ENCODE measurements at regions not wholly inside any gene's neighbourhood (a gene's known extent, or its start where the extent isn't known, plus 50 kb on each side); places are given as distances from the start of the nearest gene placed in this dataset.
"Not testable (repeated sequence)": the region's sequence is repeated elsewhere in the genome, so short reads cannot be mapped to it uniquely, and the experiment has no call there.

DNA sequence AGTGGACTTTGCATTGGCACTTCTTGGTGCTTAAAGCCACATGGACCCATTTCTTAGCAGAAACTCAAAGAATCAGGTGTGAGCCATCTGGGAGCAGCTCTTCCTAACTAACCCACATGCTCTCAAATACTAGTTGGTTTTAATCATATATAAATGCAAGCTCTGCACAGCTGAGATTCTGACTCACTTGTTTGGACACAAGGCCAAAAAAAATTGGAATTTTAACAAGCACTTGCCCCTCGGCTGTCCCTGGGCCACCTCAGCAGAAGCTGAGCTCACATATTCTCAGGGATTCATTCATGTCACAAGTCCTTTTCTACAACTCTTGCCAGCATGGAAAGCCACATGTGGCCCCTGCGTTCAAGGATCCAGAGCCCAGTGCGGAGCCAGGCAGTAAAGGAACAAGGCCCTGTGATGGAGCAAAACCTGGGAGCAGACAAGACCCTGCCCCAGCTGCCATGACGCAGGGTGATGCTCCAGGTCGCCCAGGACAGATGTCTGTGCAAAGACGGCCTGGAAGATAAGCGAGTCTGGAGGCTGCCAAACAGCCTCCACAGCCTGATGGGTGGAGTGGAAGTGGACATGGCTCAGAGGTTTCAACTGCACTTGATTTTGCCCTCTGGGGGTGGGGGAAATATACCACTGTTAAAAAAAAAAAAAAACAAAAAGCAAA is 266.5 kb downstream of the EIPR1 start:
- Mint-ChIP-seq H3K9me3 (peaks cover 12% of the 10 kb centered on the region), H3K27ac (no peak overlapping the region), H3K36me3 (ENCODE audit: low read depth) (no peaks in the 10 kb centered on the region), H3K4me1 (no peaks in the 10 kb centered on the region), H3K4me3 (no peak overlapping the region), H3K27me3 (no peaks in the 10 kb centered on the region)
- no peak for DNase-seq
- ChIA-PET POLR2A (no interaction called here), CTCF (no interaction called here)

DNA sequence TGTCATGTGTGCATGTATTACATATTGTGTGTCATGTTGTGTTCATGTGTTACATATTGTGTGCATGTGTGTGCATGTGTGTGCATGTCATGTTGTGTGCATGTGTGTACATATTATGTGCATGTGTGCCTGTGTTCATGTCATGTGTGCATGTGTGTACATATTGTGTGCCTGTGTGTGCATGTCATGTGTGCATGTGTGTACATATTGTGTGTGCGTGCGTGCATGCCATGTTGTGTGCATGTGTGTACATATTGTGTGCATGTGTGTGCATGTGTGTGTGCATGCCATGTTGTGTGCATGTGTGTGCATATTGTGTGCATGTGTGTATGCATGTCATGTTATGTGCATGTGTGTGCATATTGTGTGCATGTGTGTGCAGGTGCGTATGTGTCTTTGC is 267.1 kb downstream of the EIPR1 start:
- POLR2A ChIA-PET, result no interaction called here
- no peaks in the 10 kb centered on the region for H3K4me1 Mint-ChIP-seq
- H3K4me3 Mint-ChIP-seq, result no peak overlapping the region
- DNase-seq, result no peak
- H3K9me3 Mint-ChIP-seq, result peaks cover 12% of the 10 kb centered on the region
- H3K27ac Mint-ChIP-seq, result no peak overlapping the region
- no peaks in the 10 kb centered on the region for H3K27me3 Mint-ChIP-seq
- no peaks in the 10 kb centered on the region for H3K36me3 Mint-ChIP-seq (ENCODE audit: low read depth)
- CTCF ChIA-PET, result no interaction called here

DNA sequence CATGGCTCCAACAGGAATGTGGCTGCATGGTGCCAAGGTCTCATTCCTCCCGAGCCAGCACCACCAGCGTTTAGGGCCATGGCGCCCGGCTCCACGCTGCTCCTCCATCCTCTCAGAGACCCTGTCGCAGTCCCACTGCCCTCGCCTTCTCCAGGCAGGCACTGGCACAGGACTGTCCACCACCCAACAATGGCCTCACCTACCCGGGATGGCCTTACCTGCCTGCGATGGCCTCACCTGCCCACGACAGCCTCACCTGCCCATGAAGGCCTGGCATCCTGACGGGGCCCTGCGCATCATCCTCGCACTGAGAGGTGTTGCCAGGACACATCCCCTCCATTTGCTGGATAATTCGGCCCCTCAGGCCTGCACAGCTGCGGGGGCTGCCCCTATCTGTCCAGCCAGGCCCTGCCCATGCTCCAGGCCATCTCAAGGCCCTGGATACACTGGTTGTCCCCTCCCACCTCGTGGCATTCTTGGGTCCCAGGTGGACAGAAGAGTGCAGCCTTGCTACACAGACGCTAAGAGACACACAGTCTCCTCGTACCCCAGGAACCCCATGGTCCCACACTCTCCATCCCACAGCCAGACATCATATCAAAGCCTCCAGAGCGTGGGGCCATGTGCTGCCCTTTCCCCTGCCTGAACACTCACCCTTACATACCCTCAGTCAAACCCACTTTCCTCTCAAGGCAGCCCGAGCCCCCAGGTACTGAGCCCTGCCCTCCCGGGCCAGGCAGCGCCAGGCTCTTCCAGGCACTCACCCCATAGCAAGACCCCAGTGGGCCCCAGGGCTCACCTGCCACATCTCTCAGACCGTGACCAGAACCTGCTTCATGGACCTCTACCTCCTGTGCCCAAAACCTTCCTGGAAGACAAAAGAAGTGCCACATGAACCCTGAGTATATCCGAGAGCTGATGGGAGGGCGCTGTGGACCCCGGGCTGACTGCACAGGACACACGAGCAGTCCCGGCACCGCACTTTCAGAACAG is 268.6 kb downstream of the EIPR1 start:
- H3K36me3 Mint-ChIP-seq (ENCODE audit: low read depth), result no peaks in the 10 kb centered on the region
- POLR2A ChIA-PET, result no interaction called here
- no peak overlapping the region for H3K4me3 Mint-ChIP-seq
- H3K27me3 Mint-ChIP-seq, result no peaks in the 10 kb centered on the region
- peak overlapping the region; percentile 38 for H3K27ac Mint-ChIP-seq
- peaks cover 12% of the 10 kb centered on the region for H3K9me3 Mint-ChIP-seq
- DNase-seq, result no peak
- CTCF ChIA-PET, result no interaction called here
- no peaks in the 10 kb centered on the region for H3K4me1 Mint-ChIP-seq

DNA sequence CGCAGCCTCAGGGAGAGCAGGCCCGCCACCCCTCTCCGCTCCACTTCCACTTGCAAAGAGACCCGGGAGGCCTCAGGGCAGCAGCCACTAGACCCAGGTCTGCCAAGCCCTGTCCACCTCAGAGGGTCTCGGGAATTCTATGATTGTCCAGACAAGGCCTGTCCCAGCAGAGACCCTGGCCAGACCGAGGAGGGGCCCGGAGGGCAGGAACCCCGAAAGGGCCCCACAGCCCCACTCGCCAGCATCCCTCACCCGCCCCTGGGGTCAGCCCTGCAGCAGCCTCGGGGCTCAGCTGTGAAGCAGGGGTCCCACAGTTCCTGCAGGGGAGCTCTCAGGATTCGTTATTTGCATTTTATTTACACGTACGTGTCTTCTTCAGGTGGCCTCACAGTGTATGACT is 269.5 kb downstream of the EIPR1 start:
- no peak overlapping the region for H3K4me3 Mint-ChIP-seq
- peaks cover 12% of the 10 kb centered on the region for H3K9me3 Mint-ChIP-seq
- H3K4me1 Mint-ChIP-seq, result no peaks in the 10 kb centered on the region
- CTCF ChIA-PET, result no interaction called here
- H3K36me3 Mint-ChIP-seq (ENCODE audit: low read depth), result no peaks in the 10 kb centered on the region
- H3K27ac Mint-ChIP-seq, result no peak overlapping the region
- H3K27me3 Mint-ChIP-seq, result peaks cover 3% of the 10 kb centered on the region
- POLR2A ChIA-PET, result no interaction called here
- DNase-seq, result no peak

DNA sequence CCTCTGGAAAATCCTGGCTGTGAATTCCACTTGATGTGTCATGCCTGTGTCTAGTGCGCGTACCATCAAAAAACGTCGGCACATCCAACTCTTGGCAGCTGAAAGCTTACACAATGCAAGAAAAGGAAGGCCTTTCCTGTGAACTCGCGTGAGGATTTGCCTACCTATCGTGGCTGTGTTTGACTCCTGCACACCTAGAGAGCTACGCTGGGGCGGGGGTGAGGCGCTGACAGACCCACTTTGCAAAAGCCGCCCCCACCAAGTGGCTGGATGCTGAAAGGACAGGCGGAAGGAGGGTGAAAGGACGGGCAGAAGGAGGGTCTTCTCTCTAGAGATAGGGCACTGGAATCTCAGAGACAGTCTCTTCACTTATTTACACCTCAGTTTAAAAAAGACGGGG is 270.1 kb downstream of the EIPR1 start:
- Mint-ChIP-seq H3K36me3 (ENCODE audit: low read depth) (no peaks in the 10 kb centered on the region), H3K9me3 (peaks cover 12% of the 10 kb centered on the region), H3K4me3 (no peak overlapping the region), H3K27me3 (peaks cover 3% of the 10 kb centered on the region), H3K27ac (no peak overlapping the region), H3K4me1 (no peaks in the 10 kb centered on the region)
- no peak for DNase-seq
- CTCF ChIA-PET, result no interaction called here
- POLR2A ChIA-PET, result no interaction called here

DNA sequence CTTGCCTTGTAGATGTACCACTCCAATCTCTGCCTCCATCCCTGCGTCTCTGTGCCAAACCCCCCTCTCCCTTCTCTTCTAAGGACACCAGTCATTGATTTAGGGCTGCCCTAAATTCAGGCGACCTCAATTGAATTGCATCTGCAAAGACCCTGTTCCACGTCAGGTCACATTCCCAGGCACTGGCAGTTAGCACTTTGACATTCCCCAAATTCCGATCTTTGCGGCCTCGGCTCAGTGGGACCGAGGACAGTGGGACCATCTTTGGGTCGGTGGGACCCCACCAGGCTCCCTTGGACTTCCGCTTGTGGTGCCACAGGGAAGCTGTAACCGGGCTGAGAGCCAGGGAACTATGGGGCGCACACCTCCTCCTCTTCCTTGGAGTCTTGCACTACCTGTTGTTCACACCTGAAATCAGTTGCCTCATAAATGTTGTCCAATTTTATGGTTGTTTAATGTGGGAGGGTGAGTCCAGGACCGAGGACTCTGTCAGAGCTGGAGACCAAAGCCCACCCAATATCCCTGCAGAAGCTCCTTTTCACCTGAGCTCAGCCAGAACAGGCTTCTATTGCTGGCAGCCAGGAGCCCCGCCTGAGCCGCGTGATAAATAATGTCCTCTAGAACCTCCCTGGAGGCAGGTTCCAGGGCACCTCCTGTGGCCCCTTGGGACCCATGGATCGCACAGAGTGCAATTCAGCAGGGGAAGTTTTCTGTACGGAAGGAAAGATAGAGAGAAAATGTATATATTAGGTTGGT is 271.6 kb downstream of the EIPR1 start:
- Mint-ChIP-seq H3K36me3 (ENCODE audit: low read depth) (no peaks in the 10 kb centered on the region), H3K27ac (no peak overlapping the region), H3K9me3 (peaks cover 12% of the 10 kb centered on the region), H3K27me3 (peaks cover 3% of the 10 kb centered on the region), H3K4me1 (no peaks in the 10 kb centered on the region), H3K4me3 (no peak overlapping the region)
- POLR2A ChIA-PET, result no interaction called here
- DNase-seq, result no peak
- CTCF ChIA-PET, result no interaction called here

DNA sequence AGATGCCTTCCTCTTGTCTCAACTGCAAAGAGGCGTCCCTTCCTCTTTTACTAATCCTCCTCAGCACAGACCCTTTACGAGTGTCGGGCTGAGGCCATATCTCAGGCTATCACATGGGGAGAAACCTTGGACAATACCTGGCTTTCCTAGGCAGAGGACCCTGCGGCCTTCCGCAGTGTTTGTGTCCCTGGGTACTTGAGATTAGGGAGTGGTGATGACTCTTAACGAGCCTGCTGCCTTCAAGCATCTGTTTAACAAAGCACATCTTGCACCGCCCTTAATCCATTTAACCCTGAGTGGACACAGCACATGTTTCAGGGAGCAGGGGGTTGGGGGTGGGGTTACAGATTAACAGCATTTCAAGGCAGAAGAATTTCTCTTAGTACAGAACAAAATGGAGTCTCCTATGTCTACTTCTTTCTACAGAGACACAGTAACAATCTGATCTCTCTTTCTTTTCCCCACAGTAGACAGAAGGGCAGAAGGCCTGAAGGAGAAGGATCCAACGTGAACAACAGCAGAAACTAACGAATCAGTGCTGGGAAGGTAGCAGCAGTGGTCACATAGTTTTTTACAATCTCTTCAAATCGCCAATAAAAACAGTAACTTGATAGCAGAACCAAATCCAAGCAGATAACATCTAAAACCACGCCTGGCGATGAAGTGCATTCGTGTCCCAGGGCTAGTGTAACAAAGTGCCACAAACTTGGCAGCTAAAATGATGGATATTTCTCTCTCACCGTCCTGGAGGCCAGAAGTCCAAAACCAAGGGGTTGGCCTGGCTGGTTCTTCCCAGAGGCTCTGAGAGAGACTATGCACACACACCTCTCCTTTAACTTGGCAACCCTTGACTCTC is 272.4 kb downstream of the EIPR1 start:
- H3K9me3 Mint-ChIP-seq; H3K27ac Mint-ChIP-seq; DNase-seq; POLR2A ChIA-PET; CTCF ChIA-PET; H3K4me1 Mint-ChIP-seq; H3K4me3 Mint-ChIP-seq; H3K27me3 Mint-ChIP-seq; H3K36me3 Mint-ChIP-seq (ENCODE audit: low read depth): not testable (repeated sequence)

DNA sequence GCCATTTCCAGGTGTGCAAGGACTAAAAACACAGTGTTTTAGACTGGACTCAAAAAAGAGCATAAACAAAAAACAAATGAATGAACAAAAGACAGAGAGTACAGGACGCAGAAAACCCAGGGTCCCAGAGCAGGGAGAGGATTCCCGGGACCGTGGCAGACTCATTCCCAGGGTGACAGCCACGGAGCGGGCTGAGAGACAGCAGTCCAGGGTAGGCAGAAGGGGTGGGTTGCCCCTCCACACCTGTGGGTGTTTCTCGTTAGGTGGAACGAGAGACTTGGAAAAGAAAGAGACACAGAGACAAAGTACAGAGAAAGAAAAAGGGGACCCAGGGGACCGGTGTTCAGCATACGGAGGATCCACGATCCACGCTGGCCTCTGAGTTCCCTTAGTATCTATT is 273.4 kb downstream of the EIPR1 start:
- no peak for DNase-seq
- H3K27ac Mint-ChIP-seq, result no peak overlapping the region
- no peaks in the 10 kb centered on the region for H3K9me3 Mint-ChIP-seq
- peaks cover 5% of the 10 kb centered on the region for H3K4me1 Mint-ChIP-seq
- POLR2A ChIA-PET, result no interaction called here
- H3K36me3 Mint-ChIP-seq (ENCODE audit: low read depth), result no peaks in the 10 kb centered on the region
- peaks cover 3% of the 10 kb centered on the region for H3K27me3 Mint-ChIP-seq
- H3K4me3 Mint-ChIP-seq, result no peak overlapping the region
- CTCF ChIA-PET, result no interaction called here

DNA sequence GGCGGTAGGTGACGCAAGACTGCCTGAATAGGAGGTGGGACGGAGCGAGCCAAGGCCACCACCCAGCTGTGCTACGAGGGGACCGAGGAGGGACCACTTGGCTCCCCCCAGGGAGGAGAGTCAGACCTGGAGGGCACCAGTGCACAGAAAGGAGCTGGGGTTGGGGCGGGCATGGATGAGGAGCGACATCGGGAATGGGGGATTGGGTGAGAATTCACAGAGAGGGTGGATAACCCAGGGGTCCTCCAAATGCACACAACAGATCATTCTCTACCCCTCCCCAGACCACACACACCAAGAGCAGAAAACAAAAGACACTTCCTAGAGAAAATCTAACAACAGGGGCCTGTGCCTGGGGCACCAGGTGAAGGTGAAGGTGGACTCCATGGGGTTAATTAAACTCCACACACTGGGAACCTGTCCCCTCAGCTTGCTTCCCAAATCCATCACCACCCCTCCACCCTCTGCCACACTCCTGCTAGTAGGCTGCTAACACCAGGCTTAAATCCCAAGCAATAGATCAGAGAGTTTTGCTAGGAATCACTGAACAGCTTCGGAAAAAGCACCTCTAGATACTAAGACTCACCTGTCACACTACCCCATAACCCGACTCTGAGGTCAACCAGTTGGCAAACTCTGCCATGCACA is 274.6 kb downstream of the EIPR1 start:
- DNase-seq, result no peak
- Mint-ChIP-seq H3K4me1 (peaks cover 5% of the 10 kb centered on the region), H3K4me3 (no peak overlapping the region), H3K27ac (no peak overlapping the region), H3K27me3 (peaks cover 3% of the 10 kb centered on the region), H3K36me3 (ENCODE audit: low read depth) (no peaks in the 10 kb centered on the region), H3K9me3 (no peaks in the 10 kb centered on the region)
- CTCF ChIA-PET, result no interaction called here
- POLR2A ChIA-PET, result no interaction called here

DNA sequence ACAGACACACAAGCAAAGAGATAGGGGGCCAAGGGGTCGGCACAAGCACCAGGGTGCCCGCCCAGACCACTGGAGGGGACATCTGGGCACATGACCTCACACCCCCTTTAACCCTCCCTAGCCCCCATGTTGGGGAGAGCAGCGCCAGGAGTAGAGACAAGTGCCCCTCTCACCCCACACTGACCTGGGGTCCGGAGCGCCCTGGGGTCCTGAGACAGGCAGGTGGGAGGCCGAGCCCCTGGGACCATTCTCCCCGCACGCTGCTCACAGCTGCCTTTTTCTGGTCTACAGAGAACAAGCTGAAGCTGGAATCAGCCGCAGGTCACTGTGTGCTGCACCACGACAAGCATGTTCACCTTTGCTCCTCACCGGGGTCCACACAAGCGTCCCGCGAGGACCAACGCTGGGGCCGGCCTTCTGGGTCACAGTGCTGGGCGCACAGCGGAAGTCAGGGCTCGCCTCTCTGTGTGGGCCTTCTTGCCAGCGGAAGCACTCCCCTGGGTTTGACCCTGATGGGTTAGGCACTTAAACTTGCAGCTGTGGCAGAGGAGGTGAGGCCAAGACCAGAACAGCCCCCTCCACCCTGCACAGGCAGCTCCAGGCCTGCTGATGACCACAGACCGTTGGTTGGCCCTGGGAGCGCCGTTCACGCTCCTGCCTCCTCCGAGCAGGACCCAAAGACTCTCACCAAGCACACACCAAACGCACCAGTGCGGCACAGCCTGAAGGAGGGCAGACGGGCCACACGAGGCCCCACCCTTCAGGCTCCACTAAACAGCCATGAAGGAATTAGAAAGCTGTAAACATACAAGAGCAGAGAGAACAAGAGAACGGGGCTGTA is 275.3 kb downstream of the EIPR1 start:
- ChIA-PET POLR2A (no interaction called here), CTCF (no interaction called here)
- Mint-ChIP-seq H3K36me3 (ENCODE audit: low read depth) (no peaks in the 10 kb centered on the region), H3K4me1 (peaks cover 5% of the 10 kb centered on the region), H3K4me3 (no peak overlapping the region), H3K9me3 (no peaks in the 10 kb centered on the region), H3K27me3 (peaks cover 6% of the 10 kb centered on the region), H3K27ac (no peak overlapping the region)
- no peak for DNase-seq

DNA sequence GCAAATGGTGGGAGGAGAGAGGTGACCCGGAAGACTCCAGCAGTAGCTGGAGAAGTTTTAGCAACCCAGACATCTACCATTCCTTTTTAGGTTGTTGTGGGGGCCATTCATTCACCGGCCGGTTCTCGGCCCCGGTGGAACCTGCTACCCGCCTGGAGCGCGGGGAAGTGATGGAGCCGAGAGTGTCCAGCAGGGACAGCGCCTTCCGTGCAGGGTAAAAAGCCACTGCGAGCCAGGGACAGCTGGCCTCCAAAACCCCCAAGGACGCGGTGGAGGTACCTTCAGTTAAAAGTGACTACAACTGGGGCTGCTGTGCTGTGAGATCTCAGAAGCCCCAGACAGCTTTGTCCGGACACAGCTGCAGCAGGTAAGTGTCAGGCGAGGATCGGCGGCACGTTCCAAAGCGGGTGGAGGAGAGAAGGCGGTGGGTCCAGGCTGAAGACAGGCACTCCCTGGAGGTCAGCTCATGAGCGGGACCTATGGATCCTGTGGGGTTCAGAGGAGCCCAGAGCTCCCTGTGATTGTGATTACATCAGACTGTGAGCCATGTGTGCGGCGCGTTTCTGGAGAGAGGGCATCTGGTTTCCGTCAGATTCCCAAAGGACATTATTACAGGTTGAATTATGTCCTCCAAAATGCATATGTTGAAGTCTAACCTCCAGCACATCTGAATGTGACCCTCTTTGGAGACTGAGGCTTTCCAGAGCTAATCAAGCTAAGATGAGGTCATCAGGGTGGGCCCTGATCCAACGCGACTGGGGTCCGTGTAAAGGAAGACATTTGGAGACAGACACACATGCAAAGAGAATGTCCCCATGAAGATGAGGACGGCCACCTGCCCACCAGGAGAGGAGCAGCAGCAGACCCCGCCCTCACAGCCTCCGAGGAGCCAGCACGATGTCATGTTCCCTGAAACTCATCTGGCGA is 276.3 kb downstream of the EIPR1 start:
- POLR2A ChIA-PET, result no interaction called here
- Mint-ChIP-seq H3K9me3 (no peaks in the 10 kb centered on the region), H3K4me3 (no peak overlapping the region), H3K4me1 (peaks cover 5% of the 10 kb centered on the region), H3K27ac (no peak overlapping the region), H3K36me3 (ENCODE audit: low read depth) (no peaks in the 10 kb centered on the region), H3K27me3 (peaks cover 6% of the 10 kb centered on the region)
- DNase-seq, result no peak
- CTCF ChIA-PET, result interaction anchor here (0.5 kb wide), 1 partner anchor 770 kb away, joined by 3 read pairs; the partner anchor contains the start of gene MYT1L

Measured in activated CD4-positive, alpha-beta T cell treated with anti-CD3 and anti-CD28 coated beads, Interleukin-2, amount 10 ng/mL, durations not matched to agents 7 days and 5 days (primary cell).